NB4 (cell line): ENCODE measurements at regions not wholly inside any gene's neighbourhood (a gene's known extent, or its start where the extent isn't known, plus 50 kb on each side); places are given as distances from the start of the nearest gene placed in this dataset.

ENCODE experiments used
- POLR2A ChIP-seq: IDR thresholded peaks from 2 replicates; pipeline ENCODE4 v1.6.1; 2011; ENCODE audit warnings: mild to moderate bottlenecking; ENCODE audit not compliant: insufficient read length; ENCODE audit errors: extremely low read depth
- TF ChIP-seq, protein P1 (sequence below): IDR thresholded peaks from one replicate; pipeline ENCODE4 v1.5.1; 2012; ENCODE audit warnings: low read depth, low read length

DNA sequence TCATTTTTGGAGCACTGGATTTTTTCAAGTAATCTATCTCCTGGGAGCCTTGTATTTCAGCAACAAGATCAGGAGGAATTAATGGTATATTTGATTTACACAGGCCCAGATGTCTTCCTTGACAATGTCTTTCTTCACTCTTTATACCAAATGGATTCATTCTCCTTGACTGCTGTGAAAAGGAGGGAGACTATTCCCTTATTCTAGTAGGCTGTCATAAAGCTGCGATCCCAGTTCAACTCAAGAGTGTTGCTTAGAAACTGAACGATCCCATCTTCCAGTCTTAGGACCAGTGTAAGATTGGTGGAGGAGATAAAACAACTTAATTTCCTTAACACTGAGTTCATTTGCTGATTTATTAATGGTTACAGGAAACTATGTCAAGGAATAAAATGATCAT, 119.4 kb upstream of the ROBO1 start:
- TF ChIP-seq, protein P1, sequence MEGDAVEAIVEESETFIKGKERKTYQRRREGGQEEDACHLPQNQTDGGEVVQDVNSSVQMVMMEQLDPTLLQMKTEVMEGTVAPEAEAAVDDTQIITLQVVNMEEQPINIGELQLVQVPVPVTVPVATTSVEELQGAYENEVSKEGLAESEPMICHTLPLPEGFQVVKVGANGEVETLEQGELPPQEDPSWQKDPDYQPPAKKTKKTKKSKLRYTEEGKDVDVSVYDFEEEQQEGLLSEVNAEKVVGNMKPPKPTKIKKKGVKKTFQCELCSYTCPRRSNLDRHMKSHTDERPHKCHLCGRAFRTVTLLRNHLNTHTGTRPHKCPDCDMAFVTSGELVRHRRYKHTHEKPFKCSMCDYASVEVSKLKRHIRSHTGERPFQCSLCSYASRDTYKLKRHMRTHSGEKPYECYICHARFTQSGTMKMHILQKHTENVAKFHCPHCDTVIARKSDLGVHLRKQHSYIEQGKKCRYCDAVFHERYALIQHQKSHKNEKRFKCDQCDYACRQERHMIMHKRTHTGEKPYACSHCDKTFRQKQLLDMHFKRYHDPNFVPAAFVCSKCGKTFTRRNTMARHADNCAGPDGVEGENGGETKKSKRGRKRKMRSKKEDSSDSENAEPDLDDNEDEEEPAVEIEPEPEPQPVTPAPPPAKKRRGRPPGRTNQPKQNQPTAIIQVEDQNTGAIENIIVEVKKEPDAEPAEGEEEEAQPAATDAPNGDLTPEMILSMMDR, result no peak
- no peak for TF ChIP-seq POLR2A
